ENCODE measurements at regions not wholly inside any gene's neighbourhood (a gene's known extent, or its start where the extent isn't known, plus 50 kb on each side); places are given as distances from the start of the nearest gene placed in this dataset.

- Mint-ChIP-seq H3K4me3 (no peak overlapping the region), H3K4me1 (no peaks in the 10 kb centered on the region), H3K36me3 (ENCODE audit: low read depth) (no peaks in the 10 kb centered on the region), H3K27ac (no peak overlapping the region), H3K9me3 (peaks cover 3% of the 10 kb centered on the region), H3K27me3 (no peaks in the 10 kb centered on the region)
- DNase-seq (no peak), ATAC-seq (ENCODE audit: low read depth) (no peak)
- ChIA-PET CTCF (no interaction called here), POLR2A (no interaction called here)
- TF ChIP-seq CTCF (IDR thresholded peaks at IDR 0.05): no peak
- intact Hi-C loops (cut with micrococcal nuclease): no loop called here
Observed at GRCh38 chr14:98133806-98134205, 1138.2 kb downstream of the BCL11B start.

DNA sequence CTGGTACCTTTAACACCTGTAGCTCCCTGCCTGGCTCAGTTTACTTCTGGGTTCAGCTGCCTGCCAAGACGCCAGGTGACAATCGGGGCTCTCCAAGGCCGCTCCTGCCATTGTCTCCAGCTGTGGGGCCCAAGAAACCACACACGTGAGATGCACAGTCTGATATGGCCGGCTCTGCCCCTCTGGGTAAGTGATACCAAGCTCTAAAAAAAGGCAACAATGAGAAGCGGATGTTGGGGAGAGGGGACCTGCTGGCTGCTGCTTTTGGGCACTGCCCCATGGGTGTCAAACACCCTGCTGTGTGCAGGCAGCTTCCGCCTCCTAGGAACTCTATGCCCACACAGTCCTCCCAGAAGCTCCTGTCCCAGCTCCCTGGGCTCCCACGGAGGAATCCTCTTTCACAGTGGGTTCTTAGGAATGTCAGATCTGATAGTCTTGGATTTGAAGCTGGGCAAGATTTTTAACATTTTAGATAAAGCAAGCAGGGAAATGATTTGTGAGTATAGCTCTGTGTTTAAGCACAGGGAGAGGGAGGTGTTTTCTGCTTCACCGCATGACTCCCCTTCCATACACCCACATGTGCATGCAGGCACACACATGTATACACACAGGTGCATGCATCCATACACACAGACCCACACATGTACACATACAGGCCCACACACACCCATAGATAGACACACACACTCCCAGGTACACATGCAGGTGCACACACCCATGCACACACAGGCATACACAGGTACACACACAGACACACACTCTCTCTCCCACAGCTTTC lies 1135.8 kb downstream of the BCL11B start:
- POLR2A ChIA-PET: no interaction called here
- CTCF ChIA-PET: no interaction called here

DNA sequence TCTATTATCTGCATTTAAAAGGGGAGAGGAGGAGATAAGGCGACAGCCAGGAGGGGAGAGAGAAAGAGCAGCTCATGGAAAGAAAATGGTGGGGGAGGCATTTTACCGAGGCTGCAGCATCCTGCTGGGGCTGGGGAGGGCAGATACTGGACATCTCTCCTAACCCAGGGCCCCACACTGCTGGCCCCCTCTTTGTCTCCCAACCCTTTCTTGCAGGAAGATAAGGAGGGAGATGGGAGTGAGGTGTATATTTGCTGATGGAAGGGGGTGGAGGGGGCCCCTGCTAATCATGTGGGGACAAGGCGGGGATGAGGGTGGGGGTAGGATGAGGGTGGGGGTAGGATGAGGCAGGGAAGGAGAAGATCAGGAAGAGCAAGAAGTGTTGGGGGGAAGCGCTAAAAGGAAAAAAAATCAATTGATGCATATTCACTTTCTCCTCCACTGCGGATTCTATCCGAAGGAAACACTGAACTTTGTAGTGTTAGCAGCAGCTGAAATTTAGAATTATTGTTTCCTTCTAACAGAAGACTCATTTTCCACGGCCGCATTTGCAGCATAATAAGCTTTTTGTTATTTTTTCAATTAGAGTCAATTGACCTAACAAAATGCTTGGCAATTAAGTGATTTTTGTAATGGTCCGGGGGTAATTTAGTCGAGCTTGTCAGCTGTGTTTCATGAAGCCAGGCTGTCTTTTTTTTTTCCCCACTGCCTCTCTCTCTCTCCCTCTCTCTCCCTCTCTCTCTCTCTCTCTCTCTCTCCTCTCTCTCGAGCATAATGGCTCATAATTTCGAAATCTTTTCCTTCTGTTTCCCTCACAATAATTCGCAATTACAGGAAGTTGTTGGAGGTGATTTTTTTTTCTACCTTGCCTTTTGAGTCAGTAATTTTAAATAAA lies 1134.6 kb downstream of the BCL11B start:
- Mint-ChIP-seq H3K9me3 (no peaks in the 10 kb centered on the region), H3K27ac (no peak overlapping the region), H3K27me3 (no peaks in the 10 kb centered on the region), H3K4me3 (no peak overlapping the region), H3K36me3 (ENCODE audit: low read depth) (no peaks in the 10 kb centered on the region), H3K4me1 (no peaks in the 10 kb centered on the region)
- POLR2A ChIA-PET: no interaction called here
- CTCF ChIA-PET: no interaction called here
- TF ChIP-seq CTCF (IDR thresholded peaks at IDR 0.05): no peak
- ATAC-seq (ENCODE audit: low read depth): no peak
- intact Hi-C loops (cut with micrococcal nuclease): loop anchor here (5.0 kb wide), 1 partner anchor 1130 kb away; no protein-coding TSS in a partner anchor
- DNase-seq: no peak

More for the DNA sequence above, 1135.8 kb downstream of the BCL11B start:
- ATAC-seq (ENCODE audit: low read depth) (no peak), DNase-seq (no peak)
- no peak for TF ChIP-seq CTCF (IDR thresholded peaks at IDR 0.05)
- no peaks in the 10 kb centered on the region for H3K4me1 Mint-ChIP-seq
- no peaks in the 10 kb centered on the region for H3K36me3 Mint-ChIP-seq (ENCODE audit: low read depth)
- no peaks in the 10 kb centered on the region for H3K9me3 Mint-ChIP-seq
- intact Hi-C loops (cut with micrococcal nuclease): loop anchor here (5.0 kb wide), 1 partner anchor 1131 kb away; no protein-coding TSS in a partner anchor
- H3K27me3 Mint-ChIP-seq: no peaks in the 10 kb centered on the region
- no peak overlapping the region for H3K4me3 Mint-ChIP-seq
- no peak overlapping the region for H3K27ac Mint-ChIP-seq

DNA sequence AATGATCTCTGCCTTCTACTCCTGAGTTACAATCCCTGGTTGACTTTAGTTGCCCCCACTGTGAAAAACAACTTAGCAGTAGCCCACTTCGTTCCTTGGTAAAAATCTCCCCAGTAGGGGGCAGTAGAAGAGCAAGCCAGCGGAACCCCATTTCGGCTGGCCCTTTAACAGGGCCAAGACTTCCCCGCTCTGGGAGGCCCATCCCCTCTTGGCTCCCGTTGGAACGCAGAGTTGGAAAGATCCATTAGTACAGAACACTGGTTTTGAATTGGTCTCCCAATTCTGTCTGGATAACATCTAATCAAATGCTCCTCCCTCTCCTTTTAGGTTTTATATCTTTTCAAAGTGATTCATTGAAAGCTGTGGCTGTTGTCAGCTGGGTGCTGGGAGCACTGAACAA lies 1133.3 kb downstream of the BCL11B start:
- Mint-ChIP-seq H3K4me3 (no peak overlapping the region), H3K9me3 (no peaks in the 10 kb centered on the region), H3K27ac (no peak overlapping the region), H3K4me1 (no peaks in the 10 kb centered on the region), H3K27me3 (no peaks in the 10 kb centered on the region), H3K36me3 (ENCODE audit: low read depth) (no peaks in the 10 kb centered on the region)
- DNase-seq: no peak
- TF ChIP-seq CTCF (IDR thresholded peaks at IDR 0.05): no peak
- POLR2A ChIA-PET: no interaction called here
- CTCF ChIA-PET: no interaction called here
- intact Hi-C loops (cut with micrococcal nuclease): loop anchor here (5.0 kb wide), 1 partner anchor 1129 kb away; no protein-coding TSS in a partner anchor
- ATAC-seq (ENCODE audit: low read depth): no peak

- no peak overlapping the region for H3K4me3 Mint-ChIP-seq
- POLR2A ChIA-PET: no interaction called here
- no peaks in the 10 kb centered on the region for H3K36me3 Mint-ChIP-seq (ENCODE audit: low read depth)
- no peak for TF ChIP-seq CTCF (IDR thresholded peaks at IDR 0.05)
- H3K27ac Mint-ChIP-seq: no peak overlapping the region
- CTCF ChIA-PET: no interaction called here
- DNase-seq (no peak), ATAC-seq (ENCODE audit: low read depth) (no peak)
- intact Hi-C loops (cut with micrococcal nuclease): no loop called here
- H3K4me1 Mint-ChIP-seq: no peaks in the 10 kb centered on the region
- no peaks in the 10 kb centered on the region for H3K27me3 Mint-ChIP-seq
- no peaks in the 10 kb centered on the region for H3K9me3 Mint-ChIP-seq
Observed at GRCh38 chr14:98140862-98141530, 1131.0 kb downstream of the BCL11B start.

Measured in activated B cell treated with CpG ODN at 0.5 μM for 24 hours (primary cell).